A549 (cell line): ENCODE measurements at regions not wholly inside any gene's neighbourhood (a gene's known extent, or its start where the extent isn't known, plus 50 kb on each side); places are given as distances from the start of the nearest gene placed in this dataset.

Source experiments
- CEBPB ChIP-seq, 2 experiments: fragments of >200 bp in 1 of 2; sonication (Bioruptor Twin) in 1 of 2; formaldehyde crosslinking in 1 of 2; IDR thresholded peaks; 2 replicates each; pipeline ENCODE4 v1.6.1; 2012 to 2016
- GATA3 ChIP-seq: IDR thresholded peaks from 2 replicates; pipeline ENCODE4 v1.6.1; 2012; ENCODE audit warnings: borderline replicate concordance
- HOXA7 ChIP-seq: fragments of 250-450 bp; sonication (Bioruptor Pico); IDR thresholded peaks from 2 replicates; pipeline ENCODE4 v1.5.0; 2020; ENCODE audit warnings: mild to moderate bottlenecking, moderate library complexity
- PHF8 ChIP-seq: fragments of 200-600 bp; sonication (generic); IDR thresholded peaks from 2 replicates; pipeline ENCODE4 v1.6.1; 2016; ENCODE audit warnings: low read depth, mild to moderate bottlenecking, antibody characterized with exemption, moderate library complexity, borderline replicate concordance
- POLR2A ChIP-seq: IDR thresholded peaks from 2 replicates; pipeline ENCODE4 v1.6.1; 2012; ENCODE audit warnings: mild to moderate bottlenecking, low read length
- RAD21 ChIP-seq, 2 experiments: fragments of >200 bp in 1 of 2; sonication (Bioruptor Twin) in 1 of 2; formaldehyde crosslinking in 1 of 2; IDR thresholded peaks in 1 of 2; conservative IDR thresholded peaks in 1 of 2; 2 replicates in 1 of 2; 3 replicates in 1 of 2; pipeline ENCODE4 v1.6.1; 2012 to 2018; ENCODE audit warnings: inconsistent platforms in 1 of 2
- RCOR1 ChIP-seq: fragments of 150-350 bp; IDR thresholded peaks from 2 replicates; pipeline ENCODE4 v1.6.1; 2014; ENCODE audit warnings: antibody characterized with exemption, low read length, low read depth
- RFX5 ChIP-seq: fragments of 450-650 bp; IDR thresholded peaks from 2 replicates; pipeline ENCODE4 v1.7.1; 2014; ENCODE audit warnings: antibody characterized with exemption, mild to moderate bottlenecking, moderate library complexity
- SMC3 ChIP-seq: fragments of >200 bp; sonication (Bioruptor Twin); formaldehyde crosslinking; IDR thresholded peaks from 3 replicates; pipeline ENCODE4 v1.6.1; 2018; ENCODE audit warnings: inconsistent platforms
- TF ChIP-seq, protein P1 (sequence below): fragments of >200 bp; sonication (Bioruptor Twin); formaldehyde crosslinking; IDR thresholded peaks from 3 replicates; pipeline ENCODE4 v1.5.1; 2016
- TF ChIP-seq, protein P2 (sequence below): fragments of 450-650 bp; IDR thresholded peaks from 2 replicates; pipeline ENCODE4 v1.6.1; 2014; ENCODE audit warnings: antibody characterized with exemption
- TF ChIP-seq, protein P3 (sequence below): IDR thresholded peaks from 2 replicates; pipeline ENCODE4 v1.6.1; 2012

DNA sequence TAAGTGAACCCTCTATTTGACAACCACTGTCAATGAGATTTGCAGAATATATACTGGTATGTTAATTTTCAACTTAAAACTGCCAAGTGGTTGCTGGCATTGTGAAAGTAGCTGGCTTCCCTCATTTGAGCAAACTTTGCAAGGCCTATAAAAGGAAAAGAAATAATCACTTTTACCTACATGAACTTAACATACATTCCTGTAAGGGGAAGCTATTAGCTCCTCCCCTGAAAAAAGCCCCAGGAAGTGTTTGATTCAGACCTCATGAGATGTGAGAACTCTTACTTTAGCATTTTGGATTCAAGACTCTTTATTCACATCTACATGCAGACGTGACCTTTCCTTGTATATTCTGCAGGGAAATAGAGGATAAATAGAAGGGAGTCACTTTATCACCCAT lies 175.6 kb downstream of the OTUD1 start:
- TF ChIP-seq, protein P1, sequence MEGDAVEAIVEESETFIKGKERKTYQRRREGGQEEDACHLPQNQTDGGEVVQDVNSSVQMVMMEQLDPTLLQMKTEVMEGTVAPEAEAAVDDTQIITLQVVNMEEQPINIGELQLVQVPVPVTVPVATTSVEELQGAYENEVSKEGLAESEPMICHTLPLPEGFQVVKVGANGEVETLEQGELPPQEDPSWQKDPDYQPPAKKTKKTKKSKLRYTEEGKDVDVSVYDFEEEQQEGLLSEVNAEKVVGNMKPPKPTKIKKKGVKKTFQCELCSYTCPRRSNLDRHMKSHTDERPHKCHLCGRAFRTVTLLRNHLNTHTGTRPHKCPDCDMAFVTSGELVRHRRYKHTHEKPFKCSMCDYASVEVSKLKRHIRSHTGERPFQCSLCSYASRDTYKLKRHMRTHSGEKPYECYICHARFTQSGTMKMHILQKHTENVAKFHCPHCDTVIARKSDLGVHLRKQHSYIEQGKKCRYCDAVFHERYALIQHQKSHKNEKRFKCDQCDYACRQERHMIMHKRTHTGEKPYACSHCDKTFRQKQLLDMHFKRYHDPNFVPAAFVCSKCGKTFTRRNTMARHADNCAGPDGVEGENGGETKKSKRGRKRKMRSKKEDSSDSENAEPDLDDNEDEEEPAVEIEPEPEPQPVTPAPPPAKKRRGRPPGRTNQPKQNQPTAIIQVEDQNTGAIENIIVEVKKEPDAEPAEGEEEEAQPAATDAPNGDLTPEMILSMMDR = no peak
- TF ChIP-seq RCOR1 = no peak
- TF ChIP-seq POLR2A = no peak
- TF ChIP-seq, protein P2, sequence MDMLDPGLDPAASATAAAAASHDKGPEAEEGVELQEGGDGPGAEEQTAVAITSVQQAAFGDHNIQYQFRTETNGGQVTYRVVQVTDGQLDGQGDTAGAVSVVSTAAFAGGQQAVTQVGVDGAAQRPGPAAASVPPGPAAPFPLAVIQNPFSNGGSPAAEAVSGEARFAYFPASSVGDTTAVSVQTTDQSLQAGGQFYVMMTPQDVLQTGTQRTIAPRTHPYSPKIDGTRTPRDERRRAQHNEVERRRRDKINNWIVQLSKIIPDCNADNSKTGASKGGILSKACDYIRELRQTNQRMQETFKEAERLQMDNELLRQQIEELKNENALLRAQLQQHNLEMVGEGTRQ = no peak
- TF ChIP-seq GATA3 = no peak
- TF ChIP-seq HOXA7 = no peak
- no peak for TF ChIP-seq SMC3
- TF ChIP-seq PHF8 = no peak
- TF ChIP-seq RAD21 (conservative IDR thresholded peaks at IDR 0.05 in 1 of 2, IDR thresholded peaks at IDR 0.05 in 1 of 2) = no peak
- no peak for TF ChIP-seq RFX5
- TF ChIP-seq, protein P3, sequence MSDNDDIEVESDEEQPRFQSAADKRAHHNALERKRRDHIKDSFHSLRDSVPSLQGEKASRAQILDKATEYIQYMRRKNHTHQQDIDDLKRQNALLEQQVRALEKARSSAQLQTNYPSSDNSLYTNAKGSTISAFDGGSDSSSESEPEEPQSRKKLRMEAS = no peak
- no peak for TF ChIP-seq CEBPB (IDR thresholded peaks at IDR 0.05)
